ENCODE measurements at regions not wholly inside any gene's neighbourhood (a gene's known extent, or its start where the extent isn't known, plus 50 kb on each side); places are given as distances from the start of the nearest gene placed in this dataset.
A peak's percentile ranks its signal among the peaks of the same experiment; 100 is the strongest.

GRCh38 chr10:124343351-124344265 lies 75.1 kb downstream of the OAT start:
- H3K36me3 Mint-ChIP-seq: no peaks in the 10 kb centered on the region
- no peak overlapping the region for H3K4me3 Mint-ChIP-seq
- 0 out of 2 replicates have a peak, but pooled peaks cover 4% of the 10 kb centered on the region for H3K9me3 Mint-ChIP-seq
- ChIA-PET POLR2A (no interaction called here), CTCF (interaction anchor here (0.8 kb wide), 1 partner anchor 45 kb away, joined by 3 read pairs; no protein-coding TSS in a partner anchor)
- DNase-seq (ENCODE audit: low spot score) (no peak), ATAC-seq (no peak)
- no peak overlapping the region for H3K27ac Mint-ChIP-seq
- no peaks in the 10 kb centered on the region for H3K4me1 Mint-ChIP-seq
- no peaks in the 10 kb centered on the region for H3K27me3 Mint-ChIP-seq (ENCODE audit: low read depth)
- TF ChIP-seq NR2C2 (CRISPR knock-in tag; IDR thresholded peaks at IDR 0.05): no peak
- TF ChIP-seq, protein P1, sequence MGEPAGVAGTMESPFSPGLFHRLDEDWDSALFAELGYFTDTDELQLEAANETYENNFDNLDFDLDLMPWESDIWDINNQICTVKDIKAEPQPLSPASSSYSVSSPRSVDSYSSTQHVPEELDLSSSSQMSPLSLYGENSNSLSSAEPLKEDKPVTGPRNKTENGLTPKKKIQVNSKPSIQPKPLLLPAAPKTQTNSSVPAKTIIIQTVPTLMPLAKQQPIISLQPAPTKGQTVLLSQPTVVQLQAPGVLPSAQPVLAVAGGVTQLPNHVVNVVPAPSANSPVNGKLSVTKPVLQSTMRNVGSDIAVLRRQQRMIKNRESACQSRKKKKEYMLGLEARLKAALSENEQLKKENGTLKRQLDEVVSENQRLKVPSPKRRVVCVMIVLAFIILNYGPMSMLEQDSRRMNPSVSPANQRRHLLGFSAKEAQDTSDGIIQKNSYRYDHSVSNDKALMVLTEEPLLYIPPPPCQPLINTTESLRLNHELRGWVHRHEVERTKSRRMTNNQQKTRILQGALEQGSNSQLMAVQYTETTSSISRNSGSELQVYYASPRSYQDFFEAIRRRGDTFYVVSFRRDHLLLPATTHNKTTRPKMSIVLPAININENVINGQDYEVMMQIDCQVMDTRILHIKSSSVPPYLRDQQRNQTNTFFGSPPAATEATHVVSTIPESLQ (CRISPR knock-in tag; IDR thresholded peaks at IDR 0.05): no peak
- TF ChIP-seq MXD4 (CRISPR knock-in tag; IDR thresholded peaks at IDR 0.05; ENCODE audit: borderline replicate concordance): no peak
- TF ChIP-seq AR (CRISPR knock-in tag; IDR thresholded peaks at IDR 0.05): no peak
- TF ChIP-seq ZNF232 (CRISPR knock-in tag; IDR thresholded peaks at IDR 0.05): no peak
- TF ChIP-seq TP53 (CRISPR knock-in tag; IDR thresholded peaks at IDR 0.05): no peak
- TF ChIP-seq, protein P2, sequence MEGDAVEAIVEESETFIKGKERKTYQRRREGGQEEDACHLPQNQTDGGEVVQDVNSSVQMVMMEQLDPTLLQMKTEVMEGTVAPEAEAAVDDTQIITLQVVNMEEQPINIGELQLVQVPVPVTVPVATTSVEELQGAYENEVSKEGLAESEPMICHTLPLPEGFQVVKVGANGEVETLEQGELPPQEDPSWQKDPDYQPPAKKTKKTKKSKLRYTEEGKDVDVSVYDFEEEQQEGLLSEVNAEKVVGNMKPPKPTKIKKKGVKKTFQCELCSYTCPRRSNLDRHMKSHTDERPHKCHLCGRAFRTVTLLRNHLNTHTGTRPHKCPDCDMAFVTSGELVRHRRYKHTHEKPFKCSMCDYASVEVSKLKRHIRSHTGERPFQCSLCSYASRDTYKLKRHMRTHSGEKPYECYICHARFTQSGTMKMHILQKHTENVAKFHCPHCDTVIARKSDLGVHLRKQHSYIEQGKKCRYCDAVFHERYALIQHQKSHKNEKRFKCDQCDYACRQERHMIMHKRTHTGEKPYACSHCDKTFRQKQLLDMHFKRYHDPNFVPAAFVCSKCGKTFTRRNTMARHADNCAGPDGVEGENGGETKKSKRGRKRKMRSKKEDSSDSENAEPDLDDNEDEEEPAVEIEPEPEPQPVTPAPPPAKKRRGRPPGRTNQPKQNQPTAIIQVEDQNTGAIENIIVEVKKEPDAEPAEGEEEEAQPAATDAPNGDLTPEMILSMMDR (IDR thresholded peaks at IDR 0.05): no peak
- TF ChIP-seq IRF1 (CRISPR knock-in tag; IDR thresholded peaks at IDR 0.05): no peak
- TF ChIP-seq, protein P3, sequence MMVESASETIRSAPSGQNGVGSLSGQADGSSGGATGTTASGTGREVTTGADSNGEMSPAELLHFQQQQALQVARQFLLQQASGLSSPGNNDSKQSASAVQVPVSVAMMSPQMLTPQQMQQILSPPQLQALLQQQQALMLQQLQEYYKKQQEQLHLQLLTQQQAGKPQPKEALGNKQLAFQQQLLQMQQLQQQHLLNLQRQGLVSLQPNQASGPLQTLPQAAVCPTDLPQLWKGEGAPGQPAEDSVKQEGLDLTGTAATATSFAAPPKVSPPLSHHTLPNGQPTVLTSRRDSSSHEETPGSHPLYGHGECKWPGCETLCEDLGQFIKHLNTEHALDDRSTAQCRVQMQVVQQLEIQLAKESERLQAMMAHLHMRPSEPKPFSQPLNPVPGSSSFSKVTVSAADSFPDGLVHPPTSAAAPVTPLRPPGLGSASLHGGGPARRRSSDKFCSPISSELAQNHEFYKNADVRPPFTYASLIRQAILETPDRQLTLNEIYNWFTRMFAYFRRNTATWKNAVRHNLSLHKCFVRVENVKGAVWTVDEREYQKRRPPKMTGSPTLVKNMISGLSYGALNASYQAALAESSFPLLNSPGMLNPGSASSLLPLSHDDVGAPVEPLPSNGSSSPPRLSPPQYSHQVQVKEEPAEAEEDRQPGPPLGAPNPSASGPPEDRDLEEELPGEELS (CRISPR knock-in tag; IDR thresholded peaks at IDR 0.05): no peak
- TF ChIP-seq FOXP1 (CRISPR knock-in tag; IDR thresholded peaks at IDR 0.05; ENCODE audit: borderline replicate concordance): no peak
- no peak for TF ChIP-seq PRRX2 (CRISPR knock-in tag; IDR thresholded peaks at IDR 0.05)
- TF ChIP-seq ZNF512 (CRISPR knock-in tag; IDR thresholded peaks at IDR 0.05; ENCODE audit: borderline replicate concordance): no peak

DNA sequence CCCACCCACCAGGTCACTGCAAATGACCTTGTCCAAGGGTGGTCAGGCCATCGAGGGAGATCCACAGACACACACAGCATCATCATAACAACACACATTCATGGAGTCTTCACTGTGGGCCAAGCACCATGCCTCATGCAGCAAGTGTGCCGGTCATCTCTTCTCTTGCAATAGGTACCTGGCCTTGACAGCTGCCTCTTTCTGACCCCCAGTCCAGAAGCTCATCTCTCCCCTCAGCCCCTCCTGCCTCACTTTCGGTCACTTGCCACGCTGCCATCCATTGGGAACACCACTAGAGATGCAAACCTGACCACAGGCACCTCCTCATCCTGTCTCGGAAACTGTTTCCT lies 75.9 kb downstream of the OAT start:
- CTCF ChIA-PET: no interaction called here
- DNase-seq (ENCODE audit: low spot score) (no peak), ATAC-seq (no peak)
- Mint-ChIP-seq H3K4me1 (no peaks in the 10 kb centered on the region), H3K9me3 (0 out of 2 replicates have a peak, but pooled peaks cover 4% of the 10 kb centered on the region), H3K27ac (0 out of 2 replicates have a peak overlapping the region, but pooled peaks have one; percentile 29), H3K36me3 (no peaks in the 10 kb centered on the region), H3K27me3 (ENCODE audit: low read depth) (no peaks in the 10 kb centered on the region), H3K4me3 (no peak overlapping the region)
- POLR2A ChIA-PET: no interaction called here
- no peak for TF ChIP-seq IRF1 (CRISPR knock-in tag; IDR thresholded peaks at IDR 0.05)
- TF ChIP-seq NR2C2 (CRISPR knock-in tag; IDR thresholded peaks at IDR 0.05): no peak
- TF ChIP-seq TP53 (CRISPR knock-in tag; IDR thresholded peaks at IDR 0.05): no peak
- TF ChIP-seq FOXP1 (CRISPR knock-in tag; IDR thresholded peaks at IDR 0.05; ENCODE audit: borderline replicate concordance): no peak
- TF ChIP-seq ZNF263 (CRISPR knock-in tag; IDR thresholded peaks at IDR 0.05; ENCODE audit: low read depth): no peak
- no peak for TF ChIP-seq MYBL2 (CRISPR knock-in tag; IDR thresholded peaks at IDR 0.05)
- TF ChIP-seq, protein P4, sequence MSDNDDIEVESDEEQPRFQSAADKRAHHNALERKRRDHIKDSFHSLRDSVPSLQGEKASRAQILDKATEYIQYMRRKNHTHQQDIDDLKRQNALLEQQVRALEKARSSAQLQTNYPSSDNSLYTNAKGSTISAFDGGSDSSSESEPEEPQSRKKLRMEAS (CRISPR knock-in tag; IDR thresholded peaks at IDR 0.05): no peak
- TF ChIP-seq, protein P5, sequence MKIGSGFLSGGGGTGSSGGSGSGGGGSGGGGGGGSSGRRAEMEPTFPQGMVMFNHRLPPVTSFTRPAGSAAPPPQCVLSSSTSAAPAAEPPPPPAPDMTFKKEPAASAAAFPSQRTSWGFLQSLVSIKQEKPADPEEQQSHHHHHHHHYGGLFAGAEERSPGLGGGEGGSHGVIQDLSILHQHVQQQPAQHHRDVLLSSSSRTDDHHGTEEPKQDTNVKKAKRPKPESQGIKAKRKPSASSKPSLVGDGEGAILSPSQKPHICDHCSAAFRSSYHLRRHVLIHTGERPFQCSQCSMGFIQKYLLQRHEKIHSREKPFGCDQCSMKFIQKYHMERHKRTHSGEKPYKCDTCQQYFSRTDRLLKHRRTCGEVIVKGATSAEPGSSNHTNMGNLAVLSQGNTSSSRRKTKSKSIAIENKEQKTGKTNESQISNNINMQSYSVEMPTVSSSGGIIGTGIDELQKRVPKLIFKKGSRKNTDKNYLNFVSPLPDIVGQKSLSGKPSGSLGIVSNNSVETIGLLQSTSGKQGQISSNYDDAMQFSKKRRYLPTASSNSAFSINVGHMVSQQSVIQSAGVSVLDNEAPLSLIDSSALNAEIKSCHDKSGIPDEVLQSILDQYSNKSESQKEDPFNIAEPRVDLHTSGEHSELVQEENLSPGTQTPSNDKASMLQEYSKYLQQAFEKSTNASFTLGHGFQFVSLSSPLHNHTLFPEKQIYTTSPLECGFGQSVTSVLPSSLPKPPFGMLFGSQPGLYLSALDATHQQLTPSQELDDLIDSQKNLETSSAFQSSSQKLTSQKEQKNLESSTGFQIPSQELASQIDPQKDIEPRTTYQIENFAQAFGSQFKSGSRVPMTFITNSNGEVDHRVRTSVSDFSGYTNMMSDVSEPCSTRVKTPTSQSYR (CRISPR knock-in tag; IDR thresholded peaks at IDR 0.05): no peak

Measured in WTC11 (cell line).